Activated T-cell treated with anti-CD3 and anti-CD28 coated beads, Interleukin-2, amount 50 U/mL, for 24 hours (primary cell): ENCODE measurements at regions not wholly inside any gene's neighbourhood (a gene's known extent, or its start where the extent isn't known, plus 50 kb on each side); places are given as distances from the start of the nearest gene placed in this dataset.

Experiments
- DNase-seq: peaks from one replicate; pipeline ENCODE4 v3.0.0-alpha.2; 2020
- H3K27ac Mint-ChIP-seq: 2 replicates; pipeline ENCODE4 v1.8.0; 2020; ENCODE audit warnings: mild to moderate bottlenecking, mixed read lengths
- H3K27me3 Mint-ChIP-seq: 2 replicates; pipeline ENCODE4 v1.8.0; 2020; ENCODE audit warnings: mixed read lengths
- H3K36me3 Mint-ChIP-seq: 2 replicates; pipeline ENCODE4 v1.8.0; 2020; ENCODE audit warnings: low read depth, mixed read lengths
- H3K4me1 Mint-ChIP-seq: 2 replicates; pipeline ENCODE4 v1.8.0; 2020; ENCODE audit warnings: low read depth, mixed read lengths
- H3K4me3 Mint-ChIP-seq: 2 replicates; pipeline ENCODE4 v1.8.0; 2020; ENCODE audit warnings: mild to moderate bottlenecking, moderate library complexity, mixed read lengths
- H3K9me3 Mint-ChIP-seq: 2 replicates; pipeline ENCODE4 v1.8.0; 2020; ENCODE audit warnings: mixed read lengths

GRCh38 chr14:42424501-42424900 lies 817.8 kb downstream of the LRFN5 start:
- no peak overlapping the region for H3K4me3 Mint-ChIP-seq
- no peaks in the 10 kb centered on the region for H3K27me3 Mint-ChIP-seq
- H3K36me3 Mint-ChIP-seq = no peaks in the 10 kb centered on the region
- H3K27ac Mint-ChIP-seq = no peak overlapping the region
- no peak for DNase-seq
- H3K4me1 Mint-ChIP-seq = no peaks in the 10 kb centered on the region
- H3K9me3 Mint-ChIP-seq = peaks cover 2% of the 10 kb centered on the region

GRCh38 chr14:42421377-42422078 lies 814.9 kb downstream of the LRFN5 start:
- Mint-ChIP-seq H3K4me3 (no peak overlapping the region), H3K27ac (no peak overlapping the region)
- DNase-seq = no peak

GRCh38 chr14:42420071-42420470 lies 813.4 kb downstream of the LRFN5 start:
- H3K36me3 Mint-ChIP-seq = no peaks in the 10 kb centered on the region
- H3K27ac Mint-ChIP-seq = no peak overlapping the region
- no peaks in the 10 kb centered on the region for H3K4me1 Mint-ChIP-seq
- no peaks in the 10 kb centered on the region for H3K27me3 Mint-ChIP-seq
- DNase-seq = no peak
- no peaks in the 10 kb centered on the region for H3K9me3 Mint-ChIP-seq
- no peak overlapping the region for H3K4me3 Mint-ChIP-seq

More at GRCh38 chr14:42421377-42422078, 814.9 kb downstream of the LRFN5 start:
- Mint-ChIP-seq H3K9me3 (peaks cover 2% of the 10 kb centered on the region), H3K36me3 (no peaks in the 10 kb centered on the region), H3K4me1 (no peaks in the 10 kb centered on the region), H3K27me3 (no peaks in the 10 kb centered on the region)

GRCh38 chr14:42407153-42407552 lies 800.5 kb downstream of the LRFN5 start:
- Mint-ChIP-seq H3K4me3 (no peak overlapping the region), H3K4me1 (no peaks in the 10 kb centered on the region), H3K9me3 (peaks cover 9% of the 10 kb centered on the region), H3K27ac (no peak overlapping the region), H3K36me3 (no peaks in the 10 kb centered on the region), H3K27me3 (no peaks in the 10 kb centered on the region)
- no peak for DNase-seq

GRCh38 chr14:42391146-42391834 lies 784.6 kb downstream of the LRFN5 start:
- no peak overlapping the region for H3K4me3 Mint-ChIP-seq
- H3K27me3 Mint-ChIP-seq = no peaks in the 10 kb centered on the region
- H3K27ac Mint-ChIP-seq = no peak overlapping the region
- H3K36me3 Mint-ChIP-seq = no peaks in the 10 kb centered on the region
- no peak for DNase-seq
- no peaks in the 10 kb centered on the region for H3K4me1 Mint-ChIP-seq
- H3K9me3 Mint-ChIP-seq = peaks cover 6% of the 10 kb centered on the region

GRCh38 chr14:42378880-42379279 lies 772.2 kb downstream of the LRFN5 start:
- H3K36me3 Mint-ChIP-seq = no peaks in the 10 kb centered on the region
- no peak overlapping the region for H3K4me3 Mint-ChIP-seq
- H3K27me3 Mint-ChIP-seq = no peaks in the 10 kb centered on the region
- H3K27ac Mint-ChIP-seq = no peak overlapping the region
- H3K9me3 Mint-ChIP-seq = no peaks in the 10 kb centered on the region
- H3K4me1 Mint-ChIP-seq = no peaks in the 10 kb centered on the region
- DNase-seq = no peak

- no peaks in the 10 kb centered on the region for H3K27me3 Mint-ChIP-seq
- H3K4me3 Mint-ChIP-seq = no peak overlapping the region
- H3K36me3 Mint-ChIP-seq = no peaks in the 10 kb centered on the region
- no peak overlapping the region for H3K27ac Mint-ChIP-seq
- H3K4me1 Mint-ChIP-seq = no peaks in the 10 kb centered on the region
- no peak for DNase-seq
- peaks cover 2% of the 10 kb centered on the region for H3K9me3 Mint-ChIP-seq
Measured at GRCh38 chr14:42378274-42378673, 771.6 kb downstream of the LRFN5 start.

GRCh38 chr14:42374332-42374731 lies 767.7 kb downstream of the LRFN5 start:
- H3K9me3 Mint-ChIP-seq = peaks cover 7% of the 10 kb centered on the region
- H3K4me1 Mint-ChIP-seq = no peaks in the 10 kb centered on the region
- no peaks in the 10 kb centered on the region for H3K27me3 Mint-ChIP-seq
- no peak for DNase-seq
- H3K4me3 Mint-ChIP-seq = no peak overlapping the region
- no peaks in the 10 kb centered on the region for H3K36me3 Mint-ChIP-seq
- H3K27ac Mint-ChIP-seq = no peak overlapping the region

GRCh38 chr14:42370056-42370455 lies 763.4 kb downstream of the LRFN5 start:
- no peaks in the 10 kb centered on the region for H3K4me1 Mint-ChIP-seq
- DNase-seq = no peak
- no peaks in the 10 kb centered on the region for H3K36me3 Mint-ChIP-seq
- no peaks in the 10 kb centered on the region for H3K27me3 Mint-ChIP-seq
- peaks cover 7% of the 10 kb centered on the region for H3K9me3 Mint-ChIP-seq
- no peak overlapping the region for H3K4me3 Mint-ChIP-seq
- H3K27ac Mint-ChIP-seq = no peak overlapping the region

GRCh38 chr14:42368234-42368633 lies 761.6 kb downstream of the LRFN5 start:
- Mint-ChIP-seq H3K4me1 (no peaks in the 10 kb centered on the region), H3K9me3 (peaks cover 4% of the 10 kb centered on the region), H3K4me3 (no peak overlapping the region), H3K36me3 (no peaks in the 10 kb centered on the region), H3K27ac (no peak overlapping the region), H3K27me3 (no peaks in the 10 kb centered on the region)
- no peak for DNase-seq

GRCh38 chr14:42353315-42353714 lies 746.6 kb downstream of the LRFN5 start:
- Mint-ChIP-seq H3K27ac (no peak overlapping the region), H3K4me1 (no peaks in the 10 kb centered on the region), H3K27me3 (no peaks in the 10 kb centered on the region), H3K36me3 (no peaks in the 10 kb centered on the region), H3K9me3 (peaks cover 9% of the 10 kb centered on the region), H3K4me3 (no peak overlapping the region)
- DNase-seq = no peak

GRCh38 chr14:42335918-42336317 lies 729.2 kb downstream of the LRFN5 start:
- H3K4me1 Mint-ChIP-seq = no peaks in the 10 kb centered on the region
- no peak for DNase-seq
- H3K27me3 Mint-ChIP-seq = no peaks in the 10 kb centered on the region
- no peak overlapping the region for H3K4me3 Mint-ChIP-seq
- H3K36me3 Mint-ChIP-seq = no peaks in the 10 kb centered on the region
- peaks cover 9% of the 10 kb centered on the region for H3K9me3 Mint-ChIP-seq
- no peak overlapping the region for H3K27ac Mint-ChIP-seq

GRCh38 chr14:42334931-42335330 lies 728.3 kb downstream of the LRFN5 start:
- DNase-seq = no peak
- H3K36me3 Mint-ChIP-seq = no peaks in the 10 kb centered on the region
- no peaks in the 10 kb centered on the region for H3K27me3 Mint-ChIP-seq
- H3K27ac Mint-ChIP-seq = no peak overlapping the region
- peaks cover 9% of the 10 kb centered on the region for H3K9me3 Mint-ChIP-seq
- no peaks in the 10 kb centered on the region for H3K4me1 Mint-ChIP-seq
- no peak overlapping the region for H3K4me3 Mint-ChIP-seq

GRCh38 chr14:42323426-42323825 lies 716.8 kb downstream of the LRFN5 start:
- no peaks in the 10 kb centered on the region for H3K36me3 Mint-ChIP-seq
- H3K27ac Mint-ChIP-seq = no peak overlapping the region
- no peaks in the 10 kb centered on the region for H3K27me3 Mint-ChIP-seq
- DNase-seq = no peak
- H3K9me3 Mint-ChIP-seq = peaks cover 18% of the 10 kb centered on the region
- H3K4me1 Mint-ChIP-seq = no peaks in the 10 kb centered on the region
- no peak overlapping the region for H3K4me3 Mint-ChIP-seq

GRCh38 chr14:42322531-42323284 lies 716.0 kb downstream of the LRFN5 start:
- Mint-ChIP-seq H3K27ac (no peak overlapping the region), H3K27me3 (no peaks in the 10 kb centered on the region), H3K36me3 (no peaks in the 10 kb centered on the region), H3K9me3 (peaks cover 17% of the 10 kb centered on the region), H3K4me3 (no peak overlapping the region), H3K4me1 (no peaks in the 10 kb centered on the region)
- DNase-seq = no peak
